Fibroblast of gingiva (primary cell): ENCODE measurements at regions not wholly inside any gene's neighbourhood (a gene's known extent, or its start where the extent isn't known, plus 50 kb on each side); places are given as distances from the start of the nearest gene placed in this dataset.
A peak's percentile ranks its signal among the peaks of the same experiment; 100 is the strongest.

Source experiments
- DNase-seq: peaks from one replicate; pipeline ENCODE4 v3.0.0-alpha.2; 2011; ENCODE audit warnings: low read depth

DNA sequence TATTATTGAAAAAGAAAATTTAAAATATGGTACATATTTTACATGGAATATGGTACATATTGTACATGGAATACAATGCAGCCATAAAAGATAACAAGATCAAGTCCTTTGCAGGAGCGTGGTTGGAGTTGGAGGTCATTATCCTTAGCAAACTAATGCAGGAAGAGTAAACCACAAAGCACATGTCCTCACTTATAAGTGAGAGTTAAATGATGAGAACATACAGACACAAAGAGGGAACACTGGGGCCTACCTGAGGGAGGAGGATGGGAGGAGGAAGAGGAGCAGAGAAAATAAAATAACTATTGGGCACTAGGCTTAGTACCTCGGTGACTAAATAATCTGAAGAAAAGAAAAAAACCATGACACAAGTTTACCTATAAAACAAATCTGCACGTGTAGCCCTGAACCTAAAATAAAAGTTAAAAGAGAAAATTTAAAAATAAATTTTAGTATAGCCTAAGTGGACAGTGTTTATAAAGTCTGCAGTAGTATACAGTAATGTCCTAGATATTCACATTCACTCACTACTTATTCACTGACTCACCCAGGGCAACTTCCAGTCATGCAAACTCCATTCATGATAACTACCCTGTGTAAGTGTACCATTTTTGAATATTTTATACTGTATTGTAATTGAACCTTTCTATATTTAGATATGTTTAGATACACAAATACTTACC, 204.4 kb downstream of the FAM76B start:
- DNase-seq = no peak

DNA sequence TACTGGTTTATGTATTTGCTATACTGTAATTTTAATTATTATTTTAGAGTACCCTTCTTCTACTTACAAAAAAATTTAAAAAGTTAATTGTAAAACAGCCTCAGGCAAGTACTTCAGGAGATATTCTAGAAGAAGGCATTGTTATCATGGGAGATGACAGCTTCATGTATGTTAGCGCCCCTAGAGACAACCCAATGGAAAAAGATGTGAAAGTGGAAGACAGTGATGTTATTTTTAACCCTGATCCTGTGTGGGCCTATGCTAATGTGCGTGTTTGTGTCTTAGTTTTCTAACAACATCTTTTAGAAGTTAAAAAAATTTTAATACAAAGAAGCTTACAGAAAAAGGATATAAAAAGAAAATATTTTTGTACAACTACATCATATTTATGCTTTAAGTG, 205.0 kb downstream of the FAM76B start:
- DNase-seq = no peak

DNA sequence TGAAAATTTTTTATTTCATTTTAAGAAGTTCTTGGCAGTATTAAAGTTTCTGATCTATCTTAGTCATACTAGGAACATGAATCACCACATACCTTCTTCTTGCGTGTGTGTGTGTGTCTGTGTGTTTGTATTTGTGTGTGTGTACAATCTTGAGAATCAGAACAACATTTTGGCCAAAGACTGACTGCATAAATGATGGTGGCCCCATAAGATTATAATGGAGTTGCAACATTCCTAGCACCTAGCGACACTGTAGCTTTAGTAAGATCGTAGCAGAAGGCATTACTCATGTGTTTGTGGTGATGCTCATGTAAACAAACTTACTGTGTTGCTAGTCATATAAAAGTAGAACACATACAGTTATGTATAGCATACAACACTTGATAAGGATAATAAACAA, 205.4 kb downstream of the FAM76B start:
- peak; percentile 60 for DNase-seq

DNA sequence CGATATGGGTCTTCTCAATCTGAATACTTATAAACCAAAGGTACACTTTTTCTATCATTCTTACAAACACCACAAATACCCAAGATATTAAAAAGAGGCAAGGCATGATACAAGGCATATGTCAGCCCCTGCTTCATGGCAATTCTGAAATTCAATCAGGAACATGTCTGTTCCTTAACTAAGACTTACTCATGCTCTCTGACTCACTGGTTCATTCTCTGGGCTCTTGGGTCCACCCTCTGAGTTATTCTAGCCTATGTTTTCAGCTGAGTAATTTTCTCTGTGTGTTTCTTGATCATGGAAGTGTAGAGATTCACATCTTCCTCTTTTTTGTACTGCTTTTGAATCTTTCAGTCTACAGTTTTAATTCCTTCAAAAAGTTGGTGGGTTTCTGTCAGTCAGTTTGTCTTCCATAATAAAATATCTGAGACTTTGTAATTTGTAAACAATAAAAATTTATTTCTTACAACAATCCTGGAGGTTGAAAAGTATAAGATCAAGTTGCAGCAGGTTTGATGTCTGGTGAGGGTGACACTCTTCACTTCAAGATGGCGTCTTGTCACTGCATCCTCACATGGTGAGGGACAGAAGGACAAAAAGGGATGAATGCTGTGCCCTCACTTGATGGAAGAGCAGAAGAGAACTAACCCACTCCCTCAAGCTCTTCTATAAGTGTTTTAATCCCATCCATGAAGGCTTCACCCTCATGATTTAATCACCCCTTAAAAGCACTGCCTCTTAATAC, 211.7 kb downstream of the FAM76B start:
- peak; percentile 54 for DNase-seq

DNA sequence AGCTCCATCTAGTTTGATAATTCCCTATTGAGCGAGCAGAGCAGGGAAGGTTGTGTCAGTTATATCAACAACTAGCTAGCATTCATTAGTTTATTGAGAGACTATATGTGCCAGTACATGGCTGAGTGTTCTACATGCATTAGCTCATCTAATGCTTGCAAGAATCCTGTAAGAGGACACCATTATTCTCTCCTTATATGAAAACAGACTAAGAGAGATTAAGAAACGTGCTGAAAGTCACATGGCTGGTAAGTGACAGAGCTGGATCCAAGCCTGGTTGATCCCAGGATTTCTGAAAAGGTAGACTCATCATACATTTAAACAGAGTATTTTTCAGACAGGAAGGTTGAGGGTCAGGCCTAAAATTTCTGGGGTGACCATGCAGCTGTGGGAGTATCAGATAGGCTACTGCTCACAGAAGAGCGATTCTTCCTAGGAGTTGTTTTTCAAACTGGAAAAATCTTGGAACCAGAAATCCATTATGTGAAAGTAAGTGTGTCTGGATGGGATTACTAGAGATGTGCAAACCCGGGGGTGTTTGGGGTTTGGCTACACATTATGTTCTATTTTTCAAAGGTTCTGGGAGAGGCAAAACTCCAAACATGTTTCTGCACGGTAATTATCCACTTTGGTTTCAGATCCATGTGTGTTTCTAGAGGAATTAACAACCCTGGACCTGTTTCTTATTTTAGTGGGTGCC, 213.3 kb downstream of the FAM76B start:
- DNase-seq = peak; percentile 33

DNA sequence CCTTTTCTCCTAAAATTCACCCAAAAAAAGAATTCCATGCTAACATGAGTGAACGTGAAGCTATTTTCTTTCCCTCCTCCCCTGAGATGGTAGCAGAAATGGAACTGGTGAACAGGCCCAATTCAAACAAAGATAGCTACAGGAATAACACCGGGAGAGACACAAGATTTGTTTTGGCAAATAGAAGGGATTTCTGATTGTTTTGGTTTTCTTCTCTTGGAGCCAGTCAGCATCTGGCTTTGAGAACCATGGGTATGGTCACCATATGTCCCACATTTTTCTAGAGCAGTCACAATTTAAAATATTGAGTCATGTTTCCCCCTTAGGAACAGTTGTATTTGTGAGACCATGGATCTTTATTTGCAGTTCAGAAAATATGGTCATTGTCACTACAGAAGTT, 214.1 kb downstream of the FAM76B start:
- DNase-seq = peak; percentile 57

DNA sequence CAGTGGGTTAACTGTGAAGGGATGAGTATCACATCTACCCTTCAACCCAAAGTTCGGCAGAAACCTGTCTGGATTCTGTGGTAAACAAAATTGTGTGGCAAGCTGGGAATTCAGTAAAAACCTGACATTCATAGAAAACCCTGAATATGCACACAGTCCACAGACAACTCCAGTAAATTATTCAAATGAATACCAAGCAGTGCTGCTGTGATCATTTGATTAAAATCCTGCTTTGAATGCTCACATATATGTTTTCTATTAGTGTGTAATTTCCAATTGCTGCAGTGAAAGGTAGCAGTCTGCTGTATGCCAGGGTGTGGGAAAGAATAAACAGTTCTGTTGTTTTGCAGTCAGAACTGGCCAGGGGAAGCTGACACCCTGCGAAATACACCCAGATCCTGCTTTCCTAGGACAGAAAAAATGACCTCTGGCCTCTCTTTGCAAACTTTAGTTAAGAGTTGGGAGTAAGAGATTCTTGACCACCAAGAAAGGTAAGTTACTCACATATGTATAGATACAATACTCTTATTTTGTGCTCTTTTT, 217.8 kb downstream of the FAM76B start:
- no peak for DNase-seq

DNA sequence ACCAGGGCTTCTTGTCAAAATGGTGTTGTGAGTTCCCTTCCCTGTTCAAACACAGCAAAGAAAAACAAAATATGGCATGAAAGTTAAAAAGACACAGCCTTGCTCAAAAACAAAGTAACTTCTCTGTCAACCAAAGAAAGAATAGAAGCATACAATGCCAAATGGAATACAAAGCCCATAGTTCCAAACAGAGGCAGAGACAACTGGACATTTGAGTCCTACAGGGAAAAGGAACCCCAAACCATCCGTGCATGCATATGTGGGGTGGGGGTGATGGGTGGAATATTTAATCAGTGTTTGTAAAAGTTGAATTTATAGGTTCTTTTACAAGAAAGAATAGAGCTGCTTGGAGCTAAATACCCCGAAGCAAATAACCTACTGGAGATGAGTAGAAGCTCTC, 218.7 kb downstream of the FAM76B start:
- no peak for DNase-seq

DNA sequence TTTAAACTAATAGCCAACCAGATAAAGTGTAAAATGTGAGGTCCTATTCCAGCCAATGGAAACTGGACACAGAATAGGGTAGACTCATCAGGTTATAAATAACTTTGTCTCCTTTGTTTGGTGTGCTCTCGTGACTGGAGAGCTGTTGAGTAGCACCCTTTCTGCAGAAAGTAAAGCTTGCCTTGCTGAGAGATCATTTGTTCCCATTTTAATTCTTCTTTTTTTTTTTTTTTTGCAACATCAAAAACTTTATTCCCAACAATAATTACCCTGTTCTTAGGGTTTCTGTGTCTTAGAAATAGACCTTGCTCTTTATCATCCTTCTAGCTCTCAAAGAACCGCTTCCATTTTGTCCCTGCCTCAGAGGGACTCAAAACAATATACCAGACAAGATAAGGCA, 220.4 kb downstream of the FAM76B start:
- no peak for DNase-seq

DNA sequence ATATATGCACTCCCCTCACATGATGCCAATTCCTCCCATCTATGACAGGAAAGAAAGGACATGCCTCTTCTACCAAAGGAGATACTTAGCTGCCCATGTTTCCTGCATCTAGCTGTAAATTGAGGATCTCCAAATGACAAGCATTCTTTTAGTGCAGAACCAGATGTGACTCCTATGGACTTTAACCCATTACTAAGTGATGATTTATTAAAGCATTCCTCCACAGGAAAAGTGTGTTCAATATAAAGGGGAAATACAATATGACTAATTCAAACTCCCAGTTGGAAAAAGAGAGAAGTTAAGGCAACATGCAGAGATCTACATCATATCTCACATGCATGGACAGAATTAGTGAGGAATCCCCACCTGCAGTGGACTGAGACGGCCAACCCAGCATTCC, 221.3 kb downstream of the FAM76B start:
- no peak for DNase-seq

DNA sequence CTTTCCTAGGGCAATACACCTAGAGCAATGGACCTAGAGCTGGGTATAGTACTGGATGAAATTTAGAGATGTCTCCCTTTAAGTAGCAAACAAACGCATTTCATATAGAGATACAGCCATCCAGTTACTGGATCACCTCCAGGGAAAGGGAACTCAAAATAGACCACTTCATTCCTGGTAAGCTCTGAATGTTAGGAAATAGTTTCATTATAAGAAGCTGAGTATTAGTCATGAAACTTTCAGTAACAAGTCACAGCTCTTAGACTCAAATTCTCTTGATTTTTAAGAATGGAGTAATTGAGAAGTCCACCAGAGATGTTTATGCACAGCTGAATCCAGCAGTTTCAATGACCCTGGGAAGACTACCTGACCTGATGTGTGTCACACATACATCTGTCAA, 221.9 kb downstream of the FAM76B start:
- DNase-seq = peak; percentile 66

DNA sequence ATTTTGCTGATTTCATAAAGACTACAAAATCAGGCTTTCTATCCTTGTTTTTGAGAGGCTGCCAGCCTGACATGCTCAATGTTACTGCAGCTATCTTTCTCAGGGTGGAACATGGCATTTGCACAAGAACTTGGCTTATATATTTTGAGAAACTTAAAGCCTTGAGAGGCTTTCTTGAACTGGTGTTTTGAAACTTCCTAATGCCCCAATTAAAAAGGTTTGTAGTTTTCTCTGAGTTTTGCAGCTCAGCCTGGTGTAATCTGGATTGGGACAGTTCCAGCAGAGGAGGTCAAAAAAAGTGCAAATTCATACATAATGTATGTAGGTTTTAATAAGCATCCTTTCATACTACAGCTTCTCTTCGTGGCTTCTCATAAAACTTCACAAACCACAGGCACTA, 223.4 kb downstream of the FAM76B start:
- peak; percentile 51 for DNase-seq

DNA sequence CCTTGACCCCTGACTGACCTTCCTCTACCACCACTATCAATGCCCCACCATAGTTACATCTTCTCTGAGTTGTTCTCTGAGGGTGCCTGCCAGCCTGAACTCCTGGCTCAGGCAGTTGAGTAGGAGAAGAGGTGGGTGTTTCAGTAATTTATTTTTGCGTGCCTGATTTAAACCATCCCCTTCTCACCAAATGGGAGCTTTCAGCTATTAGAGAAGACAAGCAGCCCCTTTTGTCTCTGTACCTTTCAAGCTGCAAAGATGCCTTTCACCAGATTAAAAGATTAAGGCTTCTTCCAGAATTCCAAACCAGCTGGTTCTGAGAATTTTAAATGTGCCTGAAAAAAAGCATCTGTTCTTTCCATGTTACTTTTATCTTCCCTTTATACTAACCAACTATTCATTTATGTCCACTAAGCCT, 223.8 kb downstream of the FAM76B start:
- DNase-seq = no peak

DNA sequence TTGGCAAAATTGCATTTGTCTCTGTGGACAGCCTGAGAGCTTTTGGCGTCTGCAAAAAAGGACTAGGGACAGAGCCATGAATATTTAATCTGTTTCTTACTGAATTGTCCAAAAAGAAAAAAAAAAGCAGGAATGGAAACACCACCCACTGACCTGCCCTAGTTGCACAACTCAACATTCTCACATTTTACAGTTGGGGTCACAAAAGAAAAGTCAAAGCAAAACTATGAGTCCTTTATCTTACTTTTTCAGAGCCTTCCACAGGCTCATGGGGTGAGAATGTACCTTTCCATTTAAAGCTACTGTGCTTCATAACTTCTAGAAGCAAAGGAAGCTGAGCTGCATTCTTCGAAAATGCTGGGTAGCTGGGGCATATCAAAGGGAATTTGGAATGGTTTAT, 225.7 kb downstream of the FAM76B start:
- peak; percentile 9 for DNase-seq

DNA sequence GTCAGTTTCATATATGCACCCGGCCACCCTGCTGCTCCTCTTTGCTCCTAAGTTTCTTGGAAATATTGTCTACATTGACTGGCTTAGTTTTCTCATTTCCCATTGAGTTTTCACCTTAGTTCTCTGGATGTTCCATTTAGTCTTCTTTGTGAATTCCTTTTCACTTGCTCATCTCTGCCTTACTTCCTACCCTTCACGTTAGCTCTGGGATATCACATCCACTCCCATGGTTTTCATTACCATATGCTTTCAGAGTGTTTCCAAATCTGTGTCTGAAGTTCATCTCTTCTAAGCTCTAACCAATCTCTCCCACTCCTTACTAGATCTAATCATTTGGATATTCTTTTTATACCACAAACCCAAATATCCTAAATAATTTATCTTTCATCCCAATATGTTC, 226.4 kb downstream of the FAM76B start:
- peak; percentile 15 for DNase-seq

DNA sequence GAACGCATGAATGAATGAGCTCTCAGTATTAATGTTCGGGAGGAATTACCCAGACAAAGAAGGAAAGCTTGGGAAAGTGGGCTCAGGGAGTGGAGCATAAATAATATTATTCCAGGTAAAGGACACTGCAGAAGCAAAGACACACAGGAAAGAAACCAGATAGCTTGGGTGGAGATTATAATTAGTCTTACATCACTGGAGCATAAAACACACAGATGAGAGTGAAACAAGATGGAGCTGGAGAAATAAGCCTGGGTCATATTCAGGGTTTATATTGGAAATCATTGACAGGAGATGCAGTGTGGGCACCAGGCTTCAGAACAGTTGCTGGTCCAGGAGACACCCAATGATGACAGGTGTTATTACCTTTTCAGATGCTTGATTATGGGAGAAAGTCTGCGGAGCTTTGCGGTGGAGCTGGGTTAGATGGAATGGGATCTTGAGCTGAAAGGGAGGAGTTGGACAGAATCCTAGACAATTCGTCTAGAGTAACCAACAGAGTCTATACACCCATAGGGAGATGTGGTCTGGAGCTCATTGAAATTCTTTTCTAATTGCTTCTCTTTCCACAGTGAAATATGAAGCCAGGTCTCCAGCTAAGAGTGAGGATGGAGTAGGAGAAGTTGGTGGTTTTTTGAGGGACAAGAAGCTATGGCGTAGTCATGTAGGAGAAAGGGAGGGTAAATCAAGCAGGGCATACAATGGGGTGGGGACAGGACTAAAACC, 227.2 kb downstream of the FAM76B start:
- no peak for DNase-seq

DNA sequence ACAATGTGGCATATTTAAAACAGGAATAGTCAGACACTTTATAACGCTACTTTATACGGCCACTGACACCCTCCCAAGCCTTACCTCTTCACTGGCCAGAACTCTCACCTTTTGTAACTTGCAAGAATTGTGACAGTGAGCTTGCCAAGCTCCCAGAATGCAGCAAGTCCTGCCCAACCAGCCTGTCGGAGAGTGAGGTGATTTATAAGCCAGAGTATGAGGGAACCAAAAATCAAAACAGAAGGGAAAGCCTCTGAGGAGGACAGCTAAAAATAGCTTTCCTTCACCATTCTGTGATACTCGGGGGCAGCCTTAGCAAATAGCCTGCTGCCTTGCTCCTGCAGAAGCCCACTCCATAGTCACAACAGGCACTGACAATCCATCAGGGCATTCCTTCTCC, 229.7 kb downstream of the FAM76B start:
- DNase-seq = no peak

DNA sequence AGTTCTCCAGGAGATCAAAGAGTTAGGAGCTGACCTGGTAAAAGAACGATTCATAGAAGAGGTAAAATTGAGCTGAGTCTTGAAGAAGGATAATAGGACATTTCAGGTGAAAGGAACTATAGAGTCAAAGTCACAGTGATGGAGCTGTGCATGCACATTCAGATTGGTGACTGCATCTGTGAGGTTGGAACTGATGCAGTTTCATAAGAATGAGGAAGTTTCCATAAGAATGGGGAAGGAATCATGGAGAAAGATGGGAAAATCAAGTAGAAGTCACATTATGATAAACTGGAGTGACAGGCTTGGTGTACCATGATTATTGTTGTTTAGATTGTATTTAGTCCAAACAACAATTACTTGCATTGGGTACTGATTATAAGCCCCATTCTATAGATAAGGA, 232.2 kb downstream of the FAM76B start:
- DNase-seq = no peak

DNA sequence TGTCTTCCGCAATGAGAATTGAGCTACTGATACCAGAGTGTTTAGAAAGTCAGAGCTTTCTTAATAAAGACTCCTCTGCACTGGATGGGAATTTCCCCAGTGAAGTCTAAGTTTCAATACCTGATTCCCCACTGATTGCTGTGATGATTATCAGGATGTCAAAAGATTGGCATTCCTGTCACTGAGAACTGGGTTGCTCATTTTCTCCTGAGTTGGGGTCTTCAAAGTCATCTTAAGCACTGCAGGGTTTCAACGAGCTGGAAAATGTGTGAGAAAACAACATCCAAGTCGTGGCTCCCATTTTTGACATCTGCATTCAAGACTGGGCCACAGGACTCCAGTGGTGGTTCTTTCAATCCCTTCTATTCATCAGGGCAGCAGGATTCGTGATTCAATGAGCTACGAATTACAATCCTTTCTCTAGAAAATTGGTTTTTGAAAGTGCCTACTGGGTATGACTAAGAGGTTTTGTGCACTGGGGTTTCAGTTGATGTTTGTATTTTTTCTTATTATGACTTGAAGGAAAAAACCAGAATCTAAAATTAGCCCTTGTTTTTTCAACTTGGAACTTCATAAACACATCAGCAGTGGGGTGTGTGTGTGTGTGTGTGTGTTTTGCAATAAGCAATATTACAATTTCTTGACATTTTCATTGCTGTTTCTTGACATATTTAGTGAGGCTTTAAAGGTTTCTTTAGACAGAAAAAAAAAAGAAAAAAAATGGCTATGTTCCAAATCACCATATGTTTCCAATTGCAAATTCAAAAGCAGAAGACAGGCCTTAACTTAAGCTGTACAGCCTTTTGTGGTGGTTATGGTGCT, 233.0 kb downstream of the FAM76B start:
- DNase-seq = peak; percentile 94

DNA sequence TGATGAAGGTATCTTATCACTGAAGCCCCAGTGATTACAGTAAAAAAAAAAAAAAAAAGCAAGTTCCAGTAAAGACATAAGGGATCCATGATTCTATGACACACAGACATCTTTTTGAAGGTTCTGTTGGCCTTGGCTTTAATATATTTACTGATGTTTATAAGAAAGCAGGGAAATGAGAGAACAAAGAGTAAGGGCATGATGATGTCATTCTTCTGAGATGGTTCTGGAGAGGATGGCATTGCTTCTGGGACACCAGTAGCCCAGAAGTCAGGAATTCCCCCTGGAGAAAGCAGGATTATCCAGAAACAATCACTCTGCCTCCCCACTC, 233.6 kb downstream of the FAM76B start:
- peak; percentile 3 for DNase-seq

DNA sequence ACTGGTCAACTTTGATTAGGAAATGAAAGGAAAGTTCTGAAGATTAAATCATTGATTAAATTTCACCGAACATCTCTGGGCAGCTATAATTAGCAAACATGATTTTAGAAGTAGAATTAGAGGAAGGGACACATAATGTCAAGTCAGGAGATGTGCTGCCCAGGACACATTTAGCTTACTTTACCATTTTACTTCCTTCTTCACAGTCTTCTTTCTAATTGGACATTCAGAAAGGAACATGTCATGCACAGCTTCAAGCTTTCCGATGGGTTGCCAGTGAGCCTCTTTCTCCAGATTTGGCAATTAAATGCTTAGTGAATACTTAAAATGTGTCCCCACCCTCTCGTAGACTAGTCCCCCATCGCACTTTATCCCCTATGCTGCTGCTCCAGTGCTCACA, 234.7 kb downstream of the FAM76B start:
- DNase-seq = no peak

DNA sequence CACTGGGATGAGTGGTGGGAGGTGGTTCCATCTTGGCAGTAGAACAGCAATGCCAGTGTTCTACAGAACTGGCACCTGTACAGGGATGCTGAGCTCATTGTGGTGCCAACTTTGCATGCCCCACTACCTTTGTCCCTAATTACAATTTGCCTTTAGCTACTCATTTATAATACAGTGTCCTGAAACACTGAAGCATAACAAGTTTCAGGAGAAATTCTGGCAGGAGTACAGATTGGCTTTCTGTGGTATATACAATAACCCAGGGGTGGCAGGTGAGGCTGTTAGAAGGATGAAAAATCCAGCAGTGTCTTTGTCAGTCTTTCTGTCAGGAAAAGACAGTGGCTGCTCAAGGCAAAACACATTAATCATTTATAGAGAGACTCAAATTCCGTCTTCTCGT, 240.3 kb downstream of the FAM76B start:
- DNase-seq = no peak
